A549 (cell line): ENCODE measurements at regions not wholly inside any gene's neighbourhood (a gene's known extent, or its start where the extent isn't known, plus 50 kb on each side); places are given as distances from the start of the nearest gene placed in this dataset.

Experiments used
- CHD4 ChIP-seq: fragments of 200-600 bp; sonication (generic); IDR thresholded peaks from 2 replicates; pipeline ENCODE4 v1.6.1; 2016; ENCODE audit warnings: antibody characterized with exemption, mild to moderate bottlenecking, borderline replicate concordance
- EHMT2 ChIP-seq: fragments of 200-600 bp; sonication (generic); IDR thresholded peaks from 2 replicates; pipeline ENCODE4 v1.6.1; 2016; ENCODE audit warnings: antibody characterized with exemption, low read depth, mild to moderate bottlenecking, moderate library complexity
- ESRRA ChIP-seq: fragments of 150-350 bp; IDR thresholded peaks from 2 replicates; pipeline ENCODE4 v1.6.1; 2014; ENCODE audit warnings: mild to moderate bottlenecking, low read length, borderline replicate concordance
- JUN ChIP-seq, 2 experiments: fragments of >200 bp; sonication (Bioruptor Twin); formaldehyde crosslinking; IDR thresholded peaks; 2 replicates in 1 of 2; 3 replicates in 1 of 2; pipeline ENCODE4 v1.6.1; 2016 to 2017
- KDM1A ChIP-seq: fragments of 200-600 bp; sonication (generic); IDR thresholded peaks from 2 replicates; pipeline ENCODE4 v1.6.1; 2016; ENCODE audit warnings: low read depth, mild to moderate bottlenecking
- KDM5A ChIP-seq: fragments of 200-600 bp; sonication (generic); IDR thresholded peaks from 2 replicates; pipeline ENCODE4 v1.6.1; 2016; ENCODE audit warnings: antibody characterized with exemption, mild to moderate bottlenecking
- MAX ChIP-seq: IDR thresholded peaks from 2 replicates; pipeline ENCODE4 v1.6.1; 2012
- POLR2A ChIP-seq: IDR thresholded peaks from 2 replicates; pipeline ENCODE4 v1.6.1; 2012; ENCODE audit warnings: mild to moderate bottlenecking, low read length
- RAD21 ChIP-seq, 2 experiments: fragments of >200 bp in 1 of 2; sonication (Bioruptor Twin) in 1 of 2; formaldehyde crosslinking in 1 of 2; IDR thresholded peaks in 1 of 2; conservative IDR thresholded peaks in 1 of 2; 2 replicates in 1 of 2; 3 replicates in 1 of 2; pipeline ENCODE4 v1.6.1; 2012 to 2018; ENCODE audit warnings: inconsistent platforms in 1 of 2
- RNF2 ChIP-seq: fragments of 200-600 bp; sonication (generic); IDR thresholded peaks from 2 replicates; pipeline ENCODE4 v1.6.1; 2016; ENCODE audit warnings: low read depth, mild to moderate bottlenecking, antibody characterized with exemption, moderate library complexity, borderline replicate concordance
- SMC3 ChIP-seq: fragments of >200 bp; sonication (Bioruptor Twin); formaldehyde crosslinking; IDR thresholded peaks from 3 replicates; pipeline ENCODE4 v1.6.1; 2018; ENCODE audit warnings: inconsistent platforms
- TP53 ChIP-seq: fragments of 250-450 bp; sonication (Bioruptor Pico); IDR thresholded peaks from 2 replicates; pipeline ENCODE4 v1.5.0; 2021; ENCODE audit warnings: mild to moderate bottlenecking, moderate library complexity
- TF ChIP-seq, protein P1 (sequence below): fragments of >200 bp; sonication (Bioruptor Twin); formaldehyde crosslinking; IDR thresholded peaks from 3 replicates; pipeline ENCODE4 v1.5.1; 2016
- TF ChIP-seq, protein P2 (sequence below): fragments of 200-600 bp; sonication (generic); IDR thresholded peaks from 2 replicates; pipeline ENCODE4 v1.6.1; 2016; ENCODE audit warnings: antibody characterized with exemption, mild to moderate bottlenecking, moderate library complexity

DNA sequence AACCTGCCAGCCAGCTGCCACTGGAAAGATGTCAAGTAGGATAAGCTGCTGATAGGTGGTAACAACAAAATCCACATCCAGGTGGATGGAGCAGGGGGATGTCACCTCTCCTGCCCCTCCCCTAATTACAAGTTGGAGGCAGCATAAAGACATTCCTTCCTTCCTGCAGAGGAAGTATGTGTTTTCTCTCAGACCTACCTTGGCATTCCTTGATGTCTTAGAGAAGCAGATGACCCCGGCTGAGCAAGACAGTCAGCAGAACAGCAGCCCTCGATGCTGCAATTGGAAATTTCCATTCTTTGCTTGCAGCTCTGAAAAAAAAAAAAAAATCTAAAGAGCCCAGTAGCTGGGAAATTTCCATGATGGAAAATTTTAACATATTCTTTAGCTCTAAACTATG is 137.5 kb upstream of the MKLN1 start:
- TF ChIP-seq, protein P1, sequence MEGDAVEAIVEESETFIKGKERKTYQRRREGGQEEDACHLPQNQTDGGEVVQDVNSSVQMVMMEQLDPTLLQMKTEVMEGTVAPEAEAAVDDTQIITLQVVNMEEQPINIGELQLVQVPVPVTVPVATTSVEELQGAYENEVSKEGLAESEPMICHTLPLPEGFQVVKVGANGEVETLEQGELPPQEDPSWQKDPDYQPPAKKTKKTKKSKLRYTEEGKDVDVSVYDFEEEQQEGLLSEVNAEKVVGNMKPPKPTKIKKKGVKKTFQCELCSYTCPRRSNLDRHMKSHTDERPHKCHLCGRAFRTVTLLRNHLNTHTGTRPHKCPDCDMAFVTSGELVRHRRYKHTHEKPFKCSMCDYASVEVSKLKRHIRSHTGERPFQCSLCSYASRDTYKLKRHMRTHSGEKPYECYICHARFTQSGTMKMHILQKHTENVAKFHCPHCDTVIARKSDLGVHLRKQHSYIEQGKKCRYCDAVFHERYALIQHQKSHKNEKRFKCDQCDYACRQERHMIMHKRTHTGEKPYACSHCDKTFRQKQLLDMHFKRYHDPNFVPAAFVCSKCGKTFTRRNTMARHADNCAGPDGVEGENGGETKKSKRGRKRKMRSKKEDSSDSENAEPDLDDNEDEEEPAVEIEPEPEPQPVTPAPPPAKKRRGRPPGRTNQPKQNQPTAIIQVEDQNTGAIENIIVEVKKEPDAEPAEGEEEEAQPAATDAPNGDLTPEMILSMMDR = no peak
- TF ChIP-seq RNF2 = no peak
- TF ChIP-seq CHD4 = no peak
- TF ChIP-seq SMC3 = 0 out of 3 replicates have a peak, but pooled peaks have one; percentile 7
- no peak for TF ChIP-seq TP53 (CRISPR knock-in tag)
- TF ChIP-seq, protein P2, sequence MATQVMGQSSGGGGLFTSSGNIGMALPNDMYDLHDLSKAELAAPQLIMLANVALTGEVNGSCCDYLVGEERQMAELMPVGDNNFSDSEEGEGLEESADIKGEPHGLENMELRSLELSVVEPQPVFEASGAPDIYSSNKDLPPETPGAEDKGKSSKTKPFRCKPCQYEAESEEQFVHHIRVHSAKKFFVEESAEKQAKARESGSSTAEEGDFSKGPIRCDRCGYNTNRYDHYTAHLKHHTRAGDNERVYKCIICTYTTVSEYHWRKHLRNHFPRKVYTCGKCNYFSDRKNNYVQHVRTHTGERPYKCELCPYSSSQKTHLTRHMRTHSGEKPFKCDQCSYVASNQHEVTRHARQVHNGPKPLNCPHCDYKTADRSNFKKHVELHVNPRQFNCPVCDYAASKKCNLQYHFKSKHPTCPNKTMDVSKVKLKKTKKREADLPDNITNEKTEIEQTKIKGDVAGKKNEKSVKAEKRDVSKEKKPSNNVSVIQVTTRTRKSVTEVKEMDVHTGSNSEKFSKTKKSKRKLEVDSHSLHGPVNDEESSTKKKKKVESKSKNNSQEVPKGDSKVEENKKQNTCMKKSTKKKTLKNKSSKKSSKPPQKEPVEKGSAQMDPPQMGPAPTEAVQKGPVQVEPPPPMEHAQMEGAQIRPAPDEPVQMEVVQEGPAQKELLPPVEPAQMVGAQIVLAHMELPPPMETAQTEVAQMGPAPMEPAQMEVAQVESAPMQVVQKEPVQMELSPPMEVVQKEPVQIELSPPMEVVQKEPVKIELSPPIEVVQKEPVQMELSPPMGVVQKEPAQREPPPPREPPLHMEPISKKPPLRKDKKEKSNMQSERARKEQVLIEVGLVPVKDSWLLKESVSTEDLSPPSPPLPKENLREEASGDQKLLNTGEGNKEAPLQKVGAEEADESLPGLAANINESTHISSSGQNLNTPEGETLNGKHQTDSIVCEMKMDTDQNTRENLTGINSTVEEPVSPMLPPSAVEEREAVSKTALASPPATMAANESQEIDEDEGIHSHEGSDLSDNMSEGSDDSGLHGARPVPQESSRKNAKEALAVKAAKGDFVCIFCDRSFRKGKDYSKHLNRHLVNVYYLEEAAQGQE = no peak
- no peak for TF ChIP-seq KDM5A
- TF ChIP-seq MAX = 0 out of 2 replicates have a peak, but pooled peaks have one; percentile 25
- no peak for TF ChIP-seq EHMT2
- TF ChIP-seq JUN (IDR thresholded peaks at IDR 0.05) = 0 out of 5 replicates have a peak, but pooled peaks of 1 of the 2 experiments have one; percentile 40
- TF ChIP-seq ESRRA = no peak
- TF ChIP-seq KDM1A = no peak
- TF ChIP-seq POLR2A = no peak
- peak; percentile 9 to 22; a peak in 2 of 5 replicates for TF ChIP-seq RAD21 (conservative IDR thresholded peaks at IDR 0.05 in 1 of 2, IDR thresholded peaks at IDR 0.05 in 1 of 2)
